HG03439 (cell line): ENCODE measurements at regions not wholly inside any gene's neighbourhood (a gene's known extent, or its start where the extent isn't known, plus 50 kb on each side); places are given as distances from the start of the nearest gene placed in this dataset.
"Not testable (repeated sequence)": the region's sequence is repeated elsewhere in the genome, so short reads cannot be mapped to it uniquely, and the experiment has no call there.

Experiments used
- ATAC-seq: cut with Tn5 transposase; IDR thresholded peaks from one replicate; pipeline ENCODE4 v1.9.1; 2021; ENCODE audit warnings: mild to moderate bottlenecking, moderate library complexity; ENCODE audit not compliant: unreplicated experiment

- no peak for ATAC-seq
Measured at GRCh38 chr1:95582191-95582590, 348.2 kb downstream of the RWDD3 start.

- ATAC-seq, result no peak
Measured at GRCh38 chr1:95582746-95583145, 348.7 kb downstream of the RWDD3 start.

GRCh38 chr1:95583661-95584210 lies 349.7 kb downstream of the RWDD3 start:
- no peak for ATAC-seq

GRCh38 chr1:95584315-95584714 lies 350.3 kb downstream of the RWDD3 start:
- no peak for ATAC-seq

- ATAC-seq, result no peak
Measured at GRCh38 chr1:95604771-95605170, 370.8 kb downstream of the RWDD3 start.

GRCh38 chr1:95614197-95614596 lies 380.2 kb downstream of the RWDD3 start:
- ATAC-seq, result no peak

GRCh38 chr1:95615421-95615820 lies 381.4 kb downstream of the RWDD3 start:
- ATAC-seq, result no peak

- ATAC-seq, result no peak
Measured at GRCh38 chr1:95620076-95620475, 386.1 kb downstream of the RWDD3 start.

- no peak for ATAC-seq
Measured at GRCh38 chr1:95622609-95623008, 388.6 kb downstream of the RWDD3 start.

- no peak for ATAC-seq
Measured at GRCh38 chr1:95625224-95625623, 391.2 kb downstream of the RWDD3 start.

- ATAC-seq, result no peak
Measured at GRCh38 chr1:95627244-95627643, 393.2 kb downstream of the RWDD3 start.

- no peak for ATAC-seq
Measured at GRCh38 chr1:95631695-95632094, 397.7 kb downstream of the RWDD3 start.

- ATAC-seq, result no peak
Measured at GRCh38 chr1:95635811-95636210, 401.8 kb downstream of the RWDD3 start.

- ATAC-seq, result no peak
Measured at GRCh38 chr1:95636897-95637296, 402.9 kb downstream of the RWDD3 start.

- ATAC-seq, result no peak
Measured at GRCh38 chr1:95640746-95641145, 406.7 kb downstream of the RWDD3 start.

GRCh38 chr1:95641386-95641785 lies 407.4 kb downstream of the RWDD3 start:
- ATAC-seq, result no peak

- no peak for ATAC-seq
Measured at GRCh38 chr1:95642035-95642434, 408.0 kb downstream of the RWDD3 start.

- no peak for ATAC-seq
Measured at GRCh38 chr1:95643071-95643470, 409.1 kb downstream of the RWDD3 start.

GRCh38 chr1:95645126-95645525 lies 411.1 kb downstream of the RWDD3 start:
- not testable (repeated sequence) for ATAC-seq

- ATAC-seq, result no peak
Measured at GRCh38 chr1:95650631-95651030, 416.6 kb downstream of the RWDD3 start.

- ATAC-seq, result no peak
Measured at GRCh38 chr1:95652423-95652965, 418.5 kb downstream of the RWDD3 start.

GRCh38 chr1:95653618-95654017 lies 419.6 kb downstream of the RWDD3 start:
- no peak for ATAC-seq

GRCh38 chr1:95655321-95656020 lies 421.5 kb downstream of the RWDD3 start:
- ATAC-seq, result no peak
